ENCODE measurements at regions not wholly inside any gene's neighbourhood (a gene's known extent, or its start where the extent isn't known, plus 50 kb on each side); places are given as distances from the start of the nearest gene placed in this dataset.
"Not testable (repeated sequence)": the region's sequence is repeated elsewhere in the genome, so short reads cannot be mapped to it uniquely, and the experiment has no call there.

DNA sequence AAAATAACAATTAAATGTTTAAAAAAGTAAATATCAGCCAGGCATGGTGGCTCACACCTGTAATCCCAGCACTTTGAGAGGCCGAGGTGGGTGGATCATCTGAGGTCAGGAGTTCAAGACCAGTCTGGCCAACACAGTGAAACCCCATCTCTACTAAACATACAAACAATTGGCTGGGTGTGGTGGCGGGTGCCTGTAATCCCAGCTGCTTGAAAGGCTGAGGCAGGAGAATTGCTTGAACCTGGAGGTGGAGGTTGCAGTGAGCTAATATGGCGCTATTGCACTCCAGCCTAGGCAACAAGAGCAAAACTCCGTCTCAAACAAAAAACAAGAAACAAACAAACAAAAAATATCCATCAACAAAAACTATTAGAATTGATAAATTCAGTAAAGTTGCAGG, 77.5 kb downstream of the SNX5 start:
- not testable (repeated sequence) for DNase-seq (ENCODE audit: low read depth); H3K4me3 ChIP-seq (ENCODE audit: low read depth, low read length)

DNA sequence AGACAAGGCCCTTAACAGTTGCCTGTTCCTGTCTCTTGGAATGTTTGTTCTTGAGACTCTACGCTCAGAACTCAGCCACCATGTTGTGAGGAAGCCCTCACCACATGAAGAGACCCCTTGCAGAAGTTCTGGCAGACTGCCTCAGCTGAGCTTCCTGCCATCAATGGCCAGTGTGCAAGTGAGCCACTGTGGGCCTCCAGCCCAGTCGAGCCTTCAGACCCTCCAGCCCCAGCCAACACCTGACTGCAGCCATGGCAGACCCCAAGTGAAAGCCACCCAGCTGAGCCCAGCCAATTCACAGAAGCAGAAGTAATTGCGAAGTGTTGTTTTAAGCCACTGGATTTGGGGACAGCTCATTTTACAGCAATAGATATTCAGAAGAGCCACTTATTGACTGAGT, 78.3 kb downstream of the SNX5 start:
- no peak overlapping the region for H3K4me3 ChIP-seq (ENCODE audit: low read depth, low read length)
- TF ChIP-seq, protein P1, sequence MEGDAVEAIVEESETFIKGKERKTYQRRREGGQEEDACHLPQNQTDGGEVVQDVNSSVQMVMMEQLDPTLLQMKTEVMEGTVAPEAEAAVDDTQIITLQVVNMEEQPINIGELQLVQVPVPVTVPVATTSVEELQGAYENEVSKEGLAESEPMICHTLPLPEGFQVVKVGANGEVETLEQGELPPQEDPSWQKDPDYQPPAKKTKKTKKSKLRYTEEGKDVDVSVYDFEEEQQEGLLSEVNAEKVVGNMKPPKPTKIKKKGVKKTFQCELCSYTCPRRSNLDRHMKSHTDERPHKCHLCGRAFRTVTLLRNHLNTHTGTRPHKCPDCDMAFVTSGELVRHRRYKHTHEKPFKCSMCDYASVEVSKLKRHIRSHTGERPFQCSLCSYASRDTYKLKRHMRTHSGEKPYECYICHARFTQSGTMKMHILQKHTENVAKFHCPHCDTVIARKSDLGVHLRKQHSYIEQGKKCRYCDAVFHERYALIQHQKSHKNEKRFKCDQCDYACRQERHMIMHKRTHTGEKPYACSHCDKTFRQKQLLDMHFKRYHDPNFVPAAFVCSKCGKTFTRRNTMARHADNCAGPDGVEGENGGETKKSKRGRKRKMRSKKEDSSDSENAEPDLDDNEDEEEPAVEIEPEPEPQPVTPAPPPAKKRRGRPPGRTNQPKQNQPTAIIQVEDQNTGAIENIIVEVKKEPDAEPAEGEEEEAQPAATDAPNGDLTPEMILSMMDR (conservative IDR thresholded peaks at IDR 0.05; ENCODE audit: low read depth, low read length): no peak
- DNase-seq (ENCODE audit: low read depth): no peak

DNA sequence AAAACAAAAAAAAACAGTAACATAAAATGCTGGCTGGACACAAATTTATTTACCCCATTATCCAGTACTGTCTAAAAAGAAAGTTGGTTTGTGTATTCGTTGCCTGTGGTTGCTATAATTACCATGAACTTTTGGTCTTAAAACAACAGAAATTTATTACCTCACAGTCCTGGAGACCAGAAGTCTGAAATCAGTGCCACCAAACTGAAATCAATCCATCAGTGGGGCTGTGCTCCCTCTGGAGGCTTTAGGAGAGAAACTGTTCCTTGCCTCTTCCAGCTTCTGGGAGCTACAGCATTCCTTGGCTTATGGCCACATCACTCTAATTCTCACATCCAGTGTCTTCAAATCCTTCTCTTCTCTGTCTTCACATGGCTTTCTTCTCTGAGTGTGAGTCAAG, 79.4 kb downstream of the SNX5 start:
- H3K4me3 ChIP-seq (ENCODE audit: low read depth, low read length): no peak overlapping the region
- TF ChIP-seq, protein P1 (conservative IDR thresholded peaks at IDR 0.05; ENCODE audit: low read depth, low read length): peak; percentile 17
- DNase-seq (ENCODE audit: low read depth): no peak

DNA sequence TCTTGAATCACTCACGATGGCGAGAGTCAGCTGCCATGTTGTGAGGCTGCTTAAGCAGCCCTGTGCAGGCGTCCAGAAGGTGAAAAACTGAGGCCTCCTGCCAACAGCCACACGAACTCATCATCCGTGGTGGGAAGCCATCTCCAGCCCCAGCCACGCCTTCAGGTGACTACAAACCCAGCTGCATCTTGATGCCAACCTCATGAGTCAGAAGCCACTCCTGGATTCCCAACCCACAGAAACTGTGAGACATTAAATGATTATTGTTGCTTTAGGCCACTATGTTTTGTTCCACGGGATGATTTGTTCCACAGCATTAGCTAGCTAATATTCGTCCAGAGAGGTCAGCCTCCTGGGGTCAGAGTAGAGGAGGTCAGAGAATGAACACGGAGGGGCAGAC, 80.5 kb downstream of the SNX5 start:
- H3K4me3 ChIP-seq (ENCODE audit: low read depth, low read length): no peak overlapping the region
- no peak for DNase-seq (ENCODE audit: low read depth)
- TF ChIP-seq, protein P1 (conservative IDR thresholded peaks at IDR 0.05; ENCODE audit: low read depth, low read length): no peak

DNA sequence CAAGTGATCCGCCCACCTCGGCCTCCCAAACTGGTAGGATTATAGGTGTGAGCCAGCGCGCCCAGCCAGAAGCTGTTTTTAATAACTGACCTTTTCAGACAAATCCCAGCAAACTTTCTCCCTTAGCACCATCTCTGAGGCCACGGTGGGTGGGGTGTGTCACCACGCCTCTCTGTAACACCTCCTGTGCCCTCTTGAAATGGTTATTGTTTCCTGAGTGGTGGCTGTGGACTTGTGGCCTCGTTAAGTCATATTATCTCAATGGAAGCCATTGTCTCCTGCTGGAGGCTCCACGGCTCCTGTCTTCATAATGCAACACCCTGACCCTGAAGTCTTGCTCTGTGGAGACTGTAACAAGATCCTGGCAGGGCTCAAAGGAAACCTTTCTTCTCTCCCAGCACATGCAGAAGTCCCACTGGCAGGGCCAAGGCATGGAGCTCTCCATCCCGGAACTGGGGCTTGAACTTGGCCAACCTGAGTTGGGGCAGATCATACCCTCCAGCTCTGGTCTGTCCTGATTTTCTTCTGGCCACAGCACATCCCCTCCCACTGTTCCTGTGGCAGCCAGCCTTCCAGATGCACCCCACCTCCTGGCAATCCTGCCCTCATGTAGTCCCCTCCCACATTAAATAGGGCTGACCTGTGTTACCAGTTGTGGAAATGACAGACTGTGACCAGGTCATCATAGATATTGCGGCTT, 81.1 kb downstream of the SNX5 start:
- no peak overlapping the region for H3K4me3 ChIP-seq (ENCODE audit: low read depth, low read length)
- TF ChIP-seq, protein P1 (conservative IDR thresholded peaks at IDR 0.05; ENCODE audit: low read depth, low read length): no peak
- DNase-seq (ENCODE audit: low read depth): no peak

DNA sequence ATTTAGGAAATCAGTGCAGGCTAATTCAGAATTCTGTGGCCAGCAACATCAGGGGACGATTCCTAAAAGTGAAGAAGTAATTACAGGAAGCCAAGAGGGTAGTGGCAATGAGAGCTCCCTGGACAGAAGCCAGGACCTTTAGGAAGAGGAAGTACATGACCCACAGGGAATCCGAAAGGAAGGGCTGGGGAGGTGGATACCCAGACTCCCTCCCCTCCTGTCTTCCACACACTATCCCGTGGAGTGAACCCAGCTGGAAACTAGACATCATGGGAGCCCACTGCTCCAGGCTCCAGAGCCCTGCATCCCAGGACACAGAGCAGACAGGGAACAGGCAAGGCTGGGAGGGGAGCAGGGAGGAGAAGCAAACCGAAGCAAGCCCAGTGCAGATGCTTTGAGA, 83.0 kb downstream of the SNX5 start:
- TF ChIP-seq, protein P1 (conservative IDR thresholded peaks at IDR 0.05; ENCODE audit: low read depth, low read length): no peak

DNA sequence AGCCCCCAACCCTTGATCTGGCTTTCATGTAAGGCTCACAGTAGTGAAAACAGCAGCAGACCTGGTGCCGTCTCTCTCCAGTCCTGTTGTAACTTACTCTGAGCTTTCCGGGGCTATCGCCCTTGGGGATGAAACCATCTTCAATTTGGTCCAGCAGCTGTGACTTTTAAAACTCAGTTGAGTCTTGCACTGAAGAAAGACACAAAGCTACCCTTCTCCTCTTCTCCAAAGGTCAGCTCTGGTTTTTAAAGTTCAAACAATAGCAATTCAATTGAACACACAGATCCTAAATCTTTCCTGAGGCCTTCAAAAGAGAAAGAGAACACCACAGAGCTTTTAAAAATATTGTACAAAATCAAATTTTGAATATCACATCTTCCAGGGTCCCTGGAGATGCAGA, 83.5 kb downstream of the SNX5 start:
- H3K4me3 ChIP-seq (ENCODE audit: low read depth, low read length): no peak overlapping the region
- no peak for DNase-seq (ENCODE audit: low read depth)
- TF ChIP-seq, protein P1 (conservative IDR thresholded peaks at IDR 0.05; ENCODE audit: low read depth, low read length): no peak

More for the DNA sequence above, 83.0 kb downstream of the SNX5 start:
- no peak for DNase-seq (ENCODE audit: low read depth)
- H3K4me3 ChIP-seq (ENCODE audit: low read depth, low read length): no peak overlapping the region

Data from epithelial cell of proximal tubule (primary cell).